Aorta (tissue), 5 donors: ENCODE measurements at regions not wholly inside any gene's neighbourhood (a gene's known extent, or its start where the extent isn't known, plus 50 kb on each side); places are given as distances from the start of the nearest gene placed in this dataset.
"Not testable (repeated sequence)": the region's sequence is repeated elsewhere in the genome, so short reads cannot be mapped to it uniquely, and the experiment has no call there.

Experiments
- ATAC-seq: fragments of 200-7000 bp; cut with Tn5 transposase; one replicate; pipeline ENCODE4 v1.9.1; 2022; ENCODE audit warnings: moderate library complexity; ENCODE audit not compliant: low FRiP score
- DNase-seq, 2 donors: peaks; one replicate each; pipeline ENCODE4 v3.0.0-alpha.2; 2020
- H3K27ac ChIP-seq, 2 donors: one replicate each; pipeline ENCODE4 v1.5.1; 2013; ENCODE audit warnings: low read length in 2 of 2, mild to moderate bottlenecking in 2 of 2, moderate library complexity in 2 of 2, control low read depth in 1 of 2, inconsistent platforms in 1 of 2, low read depth in 1 of 2
- H3K27me3 ChIP-seq, 2 donors: one replicate each; pipeline ENCODE4 v1.6.1; 2013; ENCODE audit warnings: control low read depth in 1 of 2, low read length in 1 of 2, mild to moderate bottlenecking in 1 of 2, moderate library complexity in 1 of 2; ENCODE audit not compliant: insufficient read depth in 2 of 2, control insufficient read depth in 1 of 2
- H3K36me3 ChIP-seq, 2 donors: one replicate each; pipeline ENCODE4 v1.6.1; 2013; ENCODE audit warnings: control low read depth in 1 of 2, low read length in 1 of 2, mild to moderate bottlenecking in 1 of 2; ENCODE audit not compliant: insufficient read depth in 2 of 2, control insufficient read depth in 1 of 2
- H3K4me1 ChIP-seq, 2 donors: one replicate each; pipeline ENCODE4 v1.6.1; 2013; ENCODE audit warnings: low read length in 2 of 2, control low read depth in 1 of 2, mild to moderate bottlenecking in 1 of 2, moderate library complexity in 1 of 2; ENCODE audit not compliant: insufficient read depth in 2 of 2, control insufficient read depth in 1 of 2
- H3K4me3 ChIP-seq, 2 donors: one replicate each; pipeline ENCODE4 v1.5.1; 2013; ENCODE audit warnings: low read length in 2 of 2, control low read depth in 1 of 2, mild to moderate bottlenecking in 1 of 2
- H3K9me3 ChIP-seq: one replicate; pipeline ENCODE4 v1.6.1; 2013; ENCODE audit warnings: mild to moderate bottlenecking, low read length; ENCODE audit not compliant: control insufficient read depth
- WGBS, 2 donors: extraction: QIAGEN DNeasy Blood & Tissue Kit; methylation state at CpG; one replicate each; pipeline ENCODE4 v1.1.7; 2013; 5-methylcytosine and 5-hydroxymethylcytosine counted together
- intact Hi-C, 2 donors: fragments of 100-400 bp; cut with DNase I; formaldehyde crosslinking; loops; one replicate each; pipeline versions ENCODE4 v1.14.2 to v1.15.0; 2022
- donor health status: healthy with polysubstance abuse.
- donor health status: Bipolar disorder and iron deficiency.
- donor health status: DM: no; HTN: no; CAD: no.
- donor health status: DM: no; HTN: no; CAD: no.
- donor health status: DM: yes; HTN: yes; CAD: no.

- Histone ChIP-seq H3K9me3 (peaks cover 1% of the 10 kb centered on the region), H3K27me3 (no peaks in the 10 kb centered on the region), H3K4me1 (no peaks in the 10 kb centered on the region), H3K27ac (no peak overlapping the region), H3K4me3 (no peak overlapping the region), H3K36me3 (no peaks in the 10 kb centered on the region)
- intact Hi-C loops: no loop called here
- no peak for DNase-seq
- no peak for ATAC-seq
- 57 to 70% methylated on average over 4 of the region's 4 CpGs for WGBS, 2 donors
Observed at GRCh38 chr5:155150012-155150411, 136.5 kb downstream of the KIF4B start.

GRCh38 chr5:155154973-155155372, 141.4 kb downstream of the KIF4B start:
- H3K4me1 ChIP-seq: no peaks in the 10 kb centered on the region
- H3K27ac ChIP-seq: no peak overlapping the region
- no peaks in the 10 kb centered on the region for H3K27me3 ChIP-seq
- DNase-seq: no peak
- intact Hi-C loops: loop anchor here in 1 of 2 donors (5.0 kb wide), 1 partner anchor 487 kb away; no protein-coding TSS in a partner anchor
- no peak for ATAC-seq
- no peaks in the 10 kb centered on the region for H3K36me3 ChIP-seq
- no peak overlapping the region for H3K4me3 ChIP-seq
- H3K9me3 ChIP-seq: peaks cover 1% of the 10 kb centered on the region

GRCh38 chr5:155163084-155163483, 149.5 kb downstream of the KIF4B start:
- H3K4me3 ChIP-seq, H3K27me3 ChIP-seq, ATAC-seq, H3K36me3 ChIP-seq, H3K27ac ChIP-seq, H3K9me3 ChIP-seq, intact Hi-C loops, DNase-seq, H3K4me1 ChIP-seq: not testable (repeated sequence)
- 79 to 82% methylated on average over 7 of the region's 7 CpGs for WGBS, 2 donors

- H3K4me1 ChIP-seq: no peaks in the 10 kb centered on the region
- ATAC-seq: no peak
- H3K9me3 ChIP-seq: peaks cover 2% of the 10 kb centered on the region
- no peak overlapping the region for H3K27ac ChIP-seq
- intact Hi-C loops: no loop called here
- 84 to 85% methylated on average over 3 of the region's 3 CpGs for WGBS, 2 donors
- no peaks in the 10 kb centered on the region for H3K27me3 ChIP-seq
- H3K4me3 ChIP-seq: no peak overlapping the region
- H3K36me3 ChIP-seq: no peaks in the 10 kb centered on the region
- DNase-seq: no peak
Observed at GRCh38 chr5:155167736-155168135, 154.2 kb downstream of the KIF4B start.

- Histone ChIP-seq H3K4me1 (no peaks in the 10 kb centered on the region), H3K27ac (no peak overlapping the region), H3K36me3 (no peaks in the 10 kb centered on the region), H3K4me3 (no peak overlapping the region), H3K9me3 (peaks cover 6% of the 10 kb centered on the region), H3K27me3 (no peaks in the 10 kb centered on the region)
- DNase-seq (no peak), ATAC-seq (no peak)
- intact Hi-C loops: no loop called here
- WGBS, 2 donors: 65 to 67% methylated on average over 1 of the region's 1 CpG
Observed at GRCh38 chr5:155181542-155181941, 168.0 kb downstream of the KIF4B start.

- Histone ChIP-seq H3K27me3 (peaks cover 0 to 2% of the 10 kb centered on the region in 2 donors), H3K27ac (no peak overlapping the region), H3K4me3 (no peak overlapping the region), H3K36me3 (no peaks in the 10 kb centered on the region), H3K4me1 (no peaks in the 10 kb centered on the region), H3K9me3 (peaks cover 7% of the 10 kb centered on the region)
- intact Hi-C loops: no loop called here
- ATAC-seq (no peak), DNase-seq (no peak)
- WGBS, 2 donors: 64 to 74% methylated on average over 5 of the region's 5 CpGs
Observed at GRCh38 chr5:155189476-155189875, 175.9 kb downstream of the KIF4B start.

- H3K4me1 ChIP-seq: no peaks in the 10 kb centered on the region
- 73 to 78% methylated on average over 4 of the region's 4 CpGs for WGBS, 2 donors
- no peaks in the 10 kb centered on the region for H3K36me3 ChIP-seq
- peaks cover 0 to 2% of the 10 kb centered on the region in 2 donors for H3K27me3 ChIP-seq
- peaks cover 7% of the 10 kb centered on the region for H3K9me3 ChIP-seq
- no peak overlapping the region for H3K27ac ChIP-seq
- intact Hi-C loops: no loop called here
- no peak for ATAC-seq
- no peak overlapping the region for H3K4me3 ChIP-seq
- DNase-seq: no peak
Observed at GRCh38 chr5:155189981-155190380, 176.4 kb downstream of the KIF4B start.

GRCh38 chr5:155193029-155193428, 179.5 kb downstream of the KIF4B start:
- WGBS, 2 donors: 62 to 74% methylated on average over 3 of the region's 3 CpGs
- H3K4me3 ChIP-seq: no peak overlapping the region
- no peaks in the 10 kb centered on the region for H3K4me1 ChIP-seq
- DNase-seq (no peak), ATAC-seq (no peak)
- H3K36me3 ChIP-seq: no peaks in the 10 kb centered on the region
- no peak overlapping the region for H3K27ac ChIP-seq
- peaks cover 6% of the 10 kb centered on the region for H3K9me3 ChIP-seq
- H3K27me3 ChIP-seq: peaks cover 0 to 2% of the 10 kb centered on the region in 2 donors
- intact Hi-C loops: no loop called here

GRCh38 chr5:155193483-155194107, 180.0 kb downstream of the KIF4B start:
- ATAC-seq (no peak), DNase-seq (no peak)
- 63 to 64% methylated on average over 7 of the region's 7 CpGs for WGBS, 2 donors
- no peaks in the 10 kb centered on the region for H3K36me3 ChIP-seq
- intact Hi-C loops: no loop called here
- H3K27ac ChIP-seq: no peak overlapping the region
- H3K4me3 ChIP-seq: no peak overlapping the region
- peaks cover 0 to 2% of the 10 kb centered on the region in 2 donors for H3K27me3 ChIP-seq
- H3K9me3 ChIP-seq: peaks cover 6% of the 10 kb centered on the region
- no peaks in the 10 kb centered on the region for H3K4me1 ChIP-seq
